Gastrocnemius medialis (tissue), 4 donors: ENCODE measurements at regions not wholly inside any gene's neighbourhood (a gene's known extent, or its start where the extent isn't known, plus 50 kb on each side); places are given as distances from the start of the nearest gene placed in this dataset.

Source experiments
- POLR2A ChIP-seq, 2 donors: fragments of 450-650 bp; IDR thresholded peaks; one replicate each; pipeline ENCODE4 v1.6.1; 2017; ENCODE audit warnings: antibody characterized with exemption in 2 of 2, mild to moderate bottlenecking in 2 of 2, moderate library complexity in 2 of 2
- TF ChIP-seq, protein P1 (sequence below), 5 experiments: fragments of 450-650 bp in 3 of 5; fragments of 200-600 bp in 2 of 5; sonication (generic) in 2 of 5; IDR thresholded peaks in 4 of 5; conservative IDR thresholded peaks in 1 of 5; 1 replicate in 4 of 5; 2 replicates in 1 of 5; pipeline ENCODE4 v1.5.1; 2016 to 2019; ENCODE audit warnings: antibody characterized with exemption in 5 of 5, mild to moderate bottlenecking in 3 of 5, moderate library complexity in 3 of 5

DNA sequence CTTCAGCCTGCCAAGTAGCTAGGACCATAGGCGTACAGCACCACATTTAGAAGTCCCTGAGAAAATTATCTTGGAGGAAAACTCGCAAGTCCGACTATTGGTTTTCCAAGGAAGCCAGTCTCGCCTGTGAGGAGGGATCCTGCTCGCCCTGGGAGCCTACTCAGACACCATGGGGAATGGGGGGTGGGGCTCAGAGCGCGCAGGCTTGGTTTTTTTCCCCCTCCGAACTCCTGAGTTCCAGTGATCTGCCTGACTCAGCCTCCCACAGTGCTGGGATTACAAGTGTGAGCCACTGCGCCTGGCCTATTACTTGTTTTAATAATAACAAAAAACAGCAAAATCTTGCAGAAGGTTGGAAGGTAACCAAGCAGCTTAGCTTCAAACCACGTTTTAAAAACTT lies 153.7 kb downstream of the OR2B2 start:
- TF ChIP-seq, protein P1, sequence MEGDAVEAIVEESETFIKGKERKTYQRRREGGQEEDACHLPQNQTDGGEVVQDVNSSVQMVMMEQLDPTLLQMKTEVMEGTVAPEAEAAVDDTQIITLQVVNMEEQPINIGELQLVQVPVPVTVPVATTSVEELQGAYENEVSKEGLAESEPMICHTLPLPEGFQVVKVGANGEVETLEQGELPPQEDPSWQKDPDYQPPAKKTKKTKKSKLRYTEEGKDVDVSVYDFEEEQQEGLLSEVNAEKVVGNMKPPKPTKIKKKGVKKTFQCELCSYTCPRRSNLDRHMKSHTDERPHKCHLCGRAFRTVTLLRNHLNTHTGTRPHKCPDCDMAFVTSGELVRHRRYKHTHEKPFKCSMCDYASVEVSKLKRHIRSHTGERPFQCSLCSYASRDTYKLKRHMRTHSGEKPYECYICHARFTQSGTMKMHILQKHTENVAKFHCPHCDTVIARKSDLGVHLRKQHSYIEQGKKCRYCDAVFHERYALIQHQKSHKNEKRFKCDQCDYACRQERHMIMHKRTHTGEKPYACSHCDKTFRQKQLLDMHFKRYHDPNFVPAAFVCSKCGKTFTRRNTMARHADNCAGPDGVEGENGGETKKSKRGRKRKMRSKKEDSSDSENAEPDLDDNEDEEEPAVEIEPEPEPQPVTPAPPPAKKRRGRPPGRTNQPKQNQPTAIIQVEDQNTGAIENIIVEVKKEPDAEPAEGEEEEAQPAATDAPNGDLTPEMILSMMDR (IDR thresholded peaks at IDR 0.05 in 4 of 5, conservative IDR thresholded peaks at IDR 0.05 in 1 of 5) = no peak
- no peak for TF ChIP-seq POLR2A (IDR thresholded peaks at IDR 0.05)
